Osteocyte (in vitro differentiated cells): ENCODE measurements at regions not wholly inside any gene's neighbourhood (a gene's known extent, or its start where the extent isn't known, plus 50 kb on each side); places are given as distances from the start of the nearest gene placed in this dataset.
A peak's percentile ranks its signal among the peaks of the same experiment; 100 is the strongest.

ENCODE experiments used
- DNase-seq: peaks from one replicate; pipeline ENCODE4 v3.0.0; 2021; ENCODE audit warnings: mixed read lengths; ENCODE audit not compliant: unreplicated experiment; ENCODE audit errors: extremely low spot score
- H3K27ac Mint-ChIP-seq: one replicate; pipeline ENCODE4 v1.8.0; 2021; ENCODE audit warnings: mild to moderate bottlenecking, mixed read lengths; ENCODE audit not compliant: unreplicated experiment
- H3K27me3 Mint-ChIP-seq: one replicate; pipeline ENCODE4 v1.8.0; 2021; ENCODE audit warnings: mixed read lengths; ENCODE audit not compliant: unreplicated experiment
- H3K36me3 Mint-ChIP-seq: one replicate; pipeline ENCODE4 v1.8.0; 2021; ENCODE audit warnings: mixed read lengths; ENCODE audit not compliant: unreplicated experiment
- H3K4me1 Mint-ChIP-seq: one replicate; pipeline ENCODE4 v1.8.0; 2021; ENCODE audit warnings: mixed read lengths; ENCODE audit not compliant: unreplicated experiment
- H3K4me3 Mint-ChIP-seq: one replicate; pipeline ENCODE4 v1.8.0; 2021; ENCODE audit warnings: mild to moderate bottlenecking, moderate library complexity, mixed read lengths; ENCODE audit not compliant: unreplicated experiment
- H3K9me3 Mint-ChIP-seq: one replicate; pipeline ENCODE4 v1.8.0; 2021; ENCODE audit warnings: mixed read lengths; ENCODE audit not compliant: unreplicated experiment
- CTCF ChIP-seq: fragments of 200-600 bp; sonication (generic); IDR thresholded peaks from 2 replicates; pipeline ENCODE4 v1.5.0; 2021; ENCODE audit warnings: antibody characterized with exemption, mild to moderate bottlenecking, moderate library complexity

GRCh38 chr17:6356562-6356961, 78.4 kb downstream of the AIPL1 start:
- Mint-ChIP-seq H3K27me3 (peaks cover 13% of the 10 kb centered on the region), H3K9me3 (no peaks in the 10 kb centered on the region)
- no peak for TF ChIP-seq CTCF

GRCh38 chr17:6355196-6355595, 79.7 kb downstream of the AIPL1 start:
- Mint-ChIP-seq H3K4me1 (no peaks in the 10 kb centered on the region), H3K27me3 (peaks cover 13% of the 10 kb centered on the region), H3K36me3 (no peaks in the 10 kb centered on the region), H3K4me3 (no peak overlapping the region), H3K27ac (no peak overlapping the region), H3K9me3 (no peaks in the 10 kb centered on the region)
- peak; percentile 53 for DNase-seq
- TF ChIP-seq CTCF, result no peak

More at GRCh38 chr17:6356562-6356961, 78.4 kb downstream of the AIPL1 start:
- peak; percentile 48 for DNase-seq
- Mint-ChIP-seq H3K36me3 (no peaks in the 10 kb centered on the region), H3K4me1 (no peaks in the 10 kb centered on the region), H3K27ac (no peak overlapping the region), H3K4me3 (no peak overlapping the region)

GRCh38 chr17:6352801-6353560, 81.9 kb downstream of the AIPL1 start:
- Mint-ChIP-seq H3K27me3 (peaks cover 13% of the 10 kb centered on the region), H3K4me1 (no peaks in the 10 kb centered on the region), H3K4me3 (no peak overlapping the region), H3K27ac (no peak overlapping the region), H3K9me3 (no peaks in the 10 kb centered on the region), H3K36me3 (no peaks in the 10 kb centered on the region)
- DNase-seq, result peak; percentile 15
- no peak for TF ChIP-seq CTCF

GRCh38 chr17:6352016-6352415, 82.9 kb downstream of the AIPL1 start:
- Mint-ChIP-seq H3K36me3 (no peaks in the 10 kb centered on the region), H3K9me3 (no peaks in the 10 kb centered on the region), H3K4me1 (no peaks in the 10 kb centered on the region), H3K27me3 (peaks cover 13% of the 10 kb centered on the region), H3K4me3 (no peak overlapping the region), H3K27ac (no peak overlapping the region)
- no peak for TF ChIP-seq CTCF
- peak; percentile 51 for DNase-seq

GRCh38 chr17:6350806-6351205, 84.1 kb downstream of the AIPL1 start:
- H3K27me3 Mint-ChIP-seq, result peaks cover 5% of the 10 kb centered on the region
- no peaks in the 10 kb centered on the region for H3K4me1 Mint-ChIP-seq
- no peaks in the 10 kb centered on the region for H3K9me3 Mint-ChIP-seq
- H3K4me3 Mint-ChIP-seq, result no peak overlapping the region
- TF ChIP-seq CTCF, result no peak
- no peaks in the 10 kb centered on the region for H3K36me3 Mint-ChIP-seq
- H3K27ac Mint-ChIP-seq, result no peak overlapping the region
- peak; percentile 65 for DNase-seq
